SK-N-SH treated with all-trans-retinoic acid at 6 μM for 48 hours (cell line): ENCODE measurements at regions not wholly inside any gene's neighbourhood (a gene's known extent, or its start where the extent isn't known, plus 50 kb on each side); places are given as distances from the start of the nearest gene placed in this dataset.

Experiments
- ARNTL ChIP-seq: fragments of 450-650 bp; formaldehyde crosslinking; IDR thresholded peaks from 2 replicates; pipeline ENCODE4 v1.5.0; 2020; ENCODE audit warnings: low read depth, mild to moderate bottlenecking, moderate library complexity, borderline replicate concordance
- BACH2 ChIP-seq: fragments of 250-450 bp; sonication (Bioruptor Pico); IDR thresholded peaks from 2 replicates; pipeline ENCODE4 v1.9.0; 2021; ENCODE audit warnings: mild to moderate bottlenecking, borderline replicate concordance
- CSDC2 ChIP-seq: fragments of 250-450 bp; sonication (Bioruptor Pico); IDR thresholded peaks from 2 replicates; pipeline ENCODE4 v1.5.0; 2020; ENCODE audit warnings: mild to moderate bottlenecking, moderate library complexity
- RARB ChIP-seq: fragments of 250-450 bp; sonication (Bioruptor Pico); IDR thresholded peaks from 2 replicates; pipeline ENCODE4 v1.8.0; 2021; ENCODE audit warnings: mild to moderate bottlenecking, moderate library complexity
- ZC3H10 ChIP-seq: fragments of 250-450 bp; sonication (Bioruptor Pico); IDR thresholded peaks from 2 replicates; pipeline ENCODE4 v1.5.1; 2021; ENCODE audit warnings: mild to moderate bottlenecking, moderate library complexity
- ZFP3 ChIP-seq: fragments of 250-450 bp; sonication (Bioruptor Pico); IDR thresholded peaks from 2 replicates; pipeline ENCODE4 v1.5.0; 2020; ENCODE audit warnings: mild to moderate bottlenecking, moderate library complexity
- ZFP30 ChIP-seq: fragments of 450-650 bp; formaldehyde crosslinking; IDR thresholded peaks from 2 replicates; pipeline ENCODE4 v1.5.0; 2022; ENCODE audit warnings: mild to moderate bottlenecking, moderate library complexity
- ZNF565 ChIP-seq: fragments of 450-650 bp; formaldehyde crosslinking; conservative IDR thresholded peaks from 2 replicates; pipeline ENCODE4 v1.5.0; 2020; ENCODE audit warnings: low read depth, mild to moderate bottlenecking, moderate library complexity
- ZNF8 ChIP-seq: fragments of 450-650 bp; formaldehyde crosslinking; IDR thresholded peaks from 2 replicates; pipeline ENCODE4 v1.5.0; 2020; ENCODE audit warnings: mild to moderate bottlenecking, moderate library complexity
- TF ChIP-seq, protein P1 (sequence below): fragments of 250-450 bp; sonication (Bioruptor Pico); IDR thresholded peaks from 2 replicates; pipeline ENCODE4 v1.8.0; 2020; ENCODE audit warnings: mild to moderate bottlenecking, moderate library complexity, borderline replicate concordance
- TF ChIP-seq, protein P2 (sequence below): fragments of 250-450 bp; sonication (Bioruptor Pico); IDR thresholded peaks from 2 replicates; pipeline ENCODE4 v1.5.0; 2020; ENCODE audit warnings: mild to moderate bottlenecking, moderate library complexity
- TF ChIP-seq, protein P3 (sequence below): fragments of 250-450 bp; sonication (Bioruptor Pico); IDR thresholded peaks from 2 replicates; pipeline ENCODE4 v1.5.1; 2020; ENCODE audit warnings: low read depth, mild to moderate bottlenecking, moderate library complexity

DNA sequence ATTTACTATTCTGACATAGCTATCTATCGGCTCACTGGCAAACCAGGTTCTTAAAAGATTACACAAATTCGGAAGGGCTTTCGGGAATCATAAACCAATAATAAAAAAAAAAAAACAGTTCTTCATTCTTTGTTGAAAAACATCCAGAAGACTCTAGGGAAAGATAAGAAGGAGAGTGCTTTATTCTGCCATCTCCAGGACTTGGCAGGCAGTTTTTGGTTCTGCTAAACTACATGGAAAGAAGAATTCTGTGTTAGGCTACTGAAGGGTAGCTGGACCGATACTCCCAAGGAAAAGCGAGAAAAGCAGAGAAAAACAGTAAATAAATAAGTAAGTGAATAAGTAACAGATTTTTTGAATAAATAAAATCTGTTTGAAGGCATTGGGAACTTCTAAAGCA lies 423.5 kb upstream of the KLF6 start:
- TF ChIP-seq ARNTL (no peak), ZNF565 (no peak), ZFP3 (CRISPR knock-in tag) (no peak), ZFP30 (CRISPR knock-in tag) (no peak), ZNF8 (CRISPR knock-in tag) (no peak), ZC3H10 (no peak), RARB (no peak), CSDC2 (CRISPR knock-in tag) (no peak), BACH2 (CRISPR knock-in tag) (no peak)
- TF ChIP-seq, protein P1, sequence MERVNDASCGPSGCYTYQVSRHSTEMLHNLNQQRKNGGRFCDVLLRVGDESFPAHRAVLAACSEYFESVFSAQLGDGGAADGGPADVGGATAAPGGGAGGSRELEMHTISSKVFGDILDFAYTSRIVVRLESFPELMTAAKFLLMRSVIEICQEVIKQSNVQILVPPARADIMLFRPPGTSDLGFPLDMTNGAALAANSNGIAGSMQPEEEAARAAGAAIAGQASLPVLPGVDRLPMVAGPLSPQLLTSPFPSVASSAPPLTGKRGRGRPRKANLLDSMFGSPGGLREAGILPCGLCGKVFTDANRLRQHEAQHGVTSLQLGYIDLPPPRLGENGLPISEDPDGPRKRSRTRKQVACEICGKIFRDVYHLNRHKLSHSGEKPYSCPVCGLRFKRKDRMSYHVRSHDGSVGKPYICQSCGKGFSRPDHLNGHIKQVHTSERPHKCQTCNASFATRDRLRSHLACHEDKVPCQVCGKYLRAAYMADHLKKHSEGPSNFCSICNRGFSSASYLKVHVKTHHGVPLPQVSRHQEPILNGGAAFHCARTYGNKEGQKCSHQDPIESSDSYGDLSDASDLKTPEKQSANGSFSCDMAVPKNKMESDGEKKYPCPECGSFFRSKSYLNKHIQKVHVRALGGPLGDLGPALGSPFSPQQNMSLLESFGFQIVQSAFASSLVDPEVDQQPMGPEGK (CRISPR knock-in tag): no peak
- TF ChIP-seq, protein P2, sequence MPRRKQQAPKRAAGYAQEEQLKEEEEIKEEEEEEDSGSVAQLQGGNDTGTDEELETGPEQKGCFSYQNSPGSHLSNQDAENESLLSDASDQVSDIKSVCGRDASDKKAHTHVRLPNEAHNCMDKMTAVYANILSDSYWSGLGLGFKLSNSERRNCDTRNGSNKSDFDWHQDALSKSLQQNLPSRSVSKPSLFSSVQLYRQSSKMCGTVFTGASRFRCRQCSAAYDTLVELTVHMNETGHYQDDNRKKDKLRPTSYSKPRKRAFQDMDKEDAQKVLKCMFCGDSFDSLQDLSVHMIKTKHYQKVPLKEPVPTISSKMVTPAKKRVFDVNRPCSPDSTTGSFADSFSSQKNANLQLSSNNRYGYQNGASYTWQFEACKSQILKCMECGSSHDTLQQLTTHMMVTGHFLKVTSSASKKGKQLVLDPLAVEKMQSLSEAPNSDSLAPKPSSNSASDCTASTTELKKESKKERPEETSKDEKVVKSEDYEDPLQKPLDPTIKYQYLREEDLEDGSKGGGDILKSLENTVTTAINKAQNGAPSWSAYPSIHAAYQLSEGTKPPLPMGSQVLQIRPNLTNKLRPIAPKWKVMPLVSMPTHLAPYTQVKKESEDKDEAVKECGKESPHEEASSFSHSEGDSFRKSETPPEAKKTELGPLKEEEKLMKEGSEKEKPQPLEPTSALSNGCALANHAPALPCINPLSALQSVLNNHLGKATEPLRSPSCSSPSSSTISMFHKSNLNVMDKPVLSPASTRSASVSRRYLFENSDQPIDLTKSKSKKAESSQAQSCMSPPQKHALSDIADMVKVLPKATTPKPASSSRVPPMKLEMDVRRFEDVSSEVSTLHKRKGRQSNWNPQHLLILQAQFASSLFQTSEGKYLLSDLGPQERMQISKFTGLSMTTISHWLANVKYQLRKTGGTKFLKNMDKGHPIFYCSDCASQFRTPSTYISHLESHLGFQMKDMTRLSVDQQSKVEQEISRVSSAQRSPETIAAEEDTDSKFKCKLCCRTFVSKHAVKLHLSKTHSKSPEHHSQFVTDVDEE: no peak
- TF ChIP-seq, protein P3, sequence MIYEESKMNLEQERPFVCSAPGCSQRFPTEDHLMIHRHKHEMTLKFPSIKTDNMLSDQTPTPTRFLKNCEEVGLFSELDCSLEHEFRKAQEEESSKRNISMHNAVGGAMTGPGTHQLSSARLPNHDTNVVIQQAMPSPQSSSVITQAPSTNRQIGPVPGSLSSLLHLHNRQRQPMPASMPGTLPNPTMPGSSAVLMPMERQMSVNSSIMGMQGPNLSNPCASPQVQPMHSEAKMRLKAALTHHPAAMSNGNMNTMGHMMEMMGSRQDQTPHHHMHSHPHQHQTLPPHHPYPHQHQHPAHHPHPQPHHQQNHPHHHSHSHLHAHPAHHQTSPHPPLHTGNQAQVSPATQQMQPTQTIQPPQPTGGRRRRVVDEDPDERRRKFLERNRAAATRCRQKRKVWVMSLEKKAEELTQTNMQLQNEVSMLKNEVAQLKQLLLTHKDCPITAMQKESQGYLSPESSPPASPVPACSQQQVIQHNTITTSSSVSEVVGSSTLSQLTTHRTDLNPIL (CRISPR knock-in tag): no peak
